ENCODE measurements at regions not wholly inside any gene's neighbourhood (a gene's known extent, or its start where the extent isn't known, plus 50 kb on each side); places are given as distances from the start of the nearest gene placed in this dataset.

DNA sequence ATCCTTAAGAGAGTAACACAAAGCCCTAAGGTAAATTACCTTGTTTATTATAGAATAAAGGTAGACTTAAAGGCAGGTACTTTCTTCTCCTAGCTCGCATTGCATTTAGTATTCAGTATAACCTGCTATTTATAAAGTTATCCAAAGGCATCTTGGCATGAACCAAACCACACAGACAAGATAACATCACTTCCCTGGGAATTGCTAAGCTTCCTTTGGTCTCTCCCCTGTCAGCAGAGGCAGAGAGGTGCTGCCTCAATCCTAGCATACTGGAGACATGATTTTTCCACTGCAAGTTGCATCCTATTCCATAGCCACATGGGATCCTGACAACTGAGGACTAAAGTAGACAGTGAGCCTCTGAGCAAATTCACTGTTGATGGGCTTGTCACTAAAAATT lies 101.7 kb upstream of the IL6 start:
- no peak for DNase-seq (ENCODE audit: low read depth, low spot score)

DNA sequence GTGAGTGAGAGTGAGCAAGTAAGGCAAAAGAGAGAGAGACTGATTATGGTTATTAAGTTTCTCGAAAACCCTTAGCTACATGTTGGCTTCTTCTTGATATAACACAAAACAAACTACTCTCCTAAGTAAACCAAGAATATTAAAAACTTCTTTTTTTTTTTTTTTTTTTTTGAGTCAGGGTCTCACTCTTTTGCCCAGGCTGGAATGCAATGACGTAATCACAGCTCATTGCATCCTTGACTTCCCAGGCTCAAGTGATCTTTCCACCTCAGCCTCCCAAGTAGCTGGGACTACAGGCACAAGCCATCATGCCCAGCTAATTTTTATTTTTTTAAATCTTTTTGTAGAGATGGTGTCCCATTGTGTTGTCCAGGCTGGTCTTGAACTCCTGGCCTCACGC lies 102.2 kb upstream of the IL6 start:
- DNase-seq (ENCODE audit: low read depth, low spot score): no peak

DNA sequence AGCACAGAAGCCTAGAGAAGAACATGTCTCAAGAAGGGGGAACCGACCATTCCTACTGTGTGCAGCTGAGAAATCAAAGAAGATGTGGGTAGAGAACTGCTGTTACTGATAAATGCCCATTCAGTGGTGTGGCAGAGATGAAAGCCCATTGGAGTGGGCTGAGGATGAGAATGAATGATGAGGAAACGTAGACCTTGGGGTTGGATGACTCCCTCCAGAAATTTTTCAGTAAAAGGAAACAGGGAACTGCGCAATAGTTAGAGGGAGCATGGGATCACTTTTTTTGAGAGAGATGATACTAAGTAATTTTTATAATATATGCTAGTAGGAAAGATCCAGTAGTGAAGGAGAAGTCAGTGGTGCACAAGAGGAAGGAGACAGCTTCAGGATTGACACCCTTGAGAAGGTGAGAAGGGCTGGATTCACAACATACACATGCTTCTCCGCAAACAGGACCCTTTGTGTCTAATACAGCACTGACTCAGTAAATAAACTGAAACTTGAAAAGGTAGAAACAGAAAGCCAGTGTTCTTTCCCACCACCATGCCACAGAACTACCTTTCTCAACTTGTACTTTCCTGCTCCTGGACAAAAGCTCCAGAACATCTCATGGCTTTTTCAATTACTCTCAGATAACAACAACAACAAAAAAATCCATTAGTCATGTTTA lies 104.7 kb upstream of the IL6 start:
- DNase-seq (ENCODE audit: low read depth, low spot score): no peak

DNA sequence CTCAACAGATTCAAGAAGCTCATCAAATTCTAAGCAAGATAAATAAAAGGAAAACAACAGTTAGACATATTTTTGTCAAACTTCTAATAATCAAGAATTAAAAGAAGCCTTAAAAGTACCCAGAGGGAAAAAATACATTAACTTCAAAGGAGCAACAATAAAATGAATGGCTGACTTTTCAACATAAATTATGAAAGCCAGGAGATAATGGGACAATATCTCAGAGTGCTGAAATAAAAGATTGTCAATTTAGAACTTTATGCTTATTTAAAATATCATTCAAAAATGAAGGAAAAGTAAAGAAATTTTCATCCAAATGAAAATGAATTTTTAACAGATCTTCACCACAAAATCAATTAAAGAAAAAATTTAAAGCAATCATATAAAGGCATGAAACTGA lies 108.5 kb upstream of the IL6 start:
- no peak for DNase-seq (ENCODE audit: low read depth, low spot score)

DNA sequence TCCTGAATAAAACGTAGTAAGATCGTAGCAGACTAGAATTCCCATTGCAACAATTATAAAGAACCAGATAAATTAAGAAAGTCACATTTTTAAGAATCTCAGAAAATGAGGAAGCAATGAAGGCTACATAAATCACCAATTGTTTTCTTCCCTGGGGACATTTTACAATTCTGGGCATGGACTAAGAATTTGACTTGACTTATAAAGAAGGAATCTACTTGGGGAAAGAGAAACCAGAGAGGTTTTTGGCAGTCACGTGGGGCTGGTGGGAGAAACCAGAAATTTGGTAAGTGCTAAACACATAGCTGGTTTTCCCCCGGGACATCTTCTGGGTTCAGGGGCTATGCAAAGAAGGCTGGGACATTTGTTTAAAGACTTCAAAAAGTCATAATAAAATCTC lies 109.8 kb upstream of the IL6 start:
- no peak for DNase-seq (ENCODE audit: low read depth, low spot score)

DNA sequence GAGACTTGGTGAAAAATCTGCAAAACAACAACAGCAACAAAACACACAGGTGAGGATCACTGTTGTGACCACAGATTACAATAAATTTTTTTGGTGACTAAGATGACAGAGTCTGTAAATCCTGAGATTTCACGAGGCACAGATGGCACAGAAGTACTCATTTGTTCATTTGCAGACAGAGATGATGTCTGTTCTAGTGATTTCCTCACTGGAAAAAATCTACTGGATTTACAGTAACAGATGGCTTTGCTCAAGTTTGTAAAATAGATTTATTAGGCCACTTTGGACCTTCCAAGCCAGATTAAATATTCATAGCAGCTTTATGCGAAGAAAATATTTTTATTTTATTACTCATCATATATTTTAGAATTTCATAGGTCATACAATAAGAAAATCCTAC lies 113.5 kb upstream of the IL6 start:
- no peak for DNase-seq (ENCODE audit: low read depth, low spot score)

DNA sequence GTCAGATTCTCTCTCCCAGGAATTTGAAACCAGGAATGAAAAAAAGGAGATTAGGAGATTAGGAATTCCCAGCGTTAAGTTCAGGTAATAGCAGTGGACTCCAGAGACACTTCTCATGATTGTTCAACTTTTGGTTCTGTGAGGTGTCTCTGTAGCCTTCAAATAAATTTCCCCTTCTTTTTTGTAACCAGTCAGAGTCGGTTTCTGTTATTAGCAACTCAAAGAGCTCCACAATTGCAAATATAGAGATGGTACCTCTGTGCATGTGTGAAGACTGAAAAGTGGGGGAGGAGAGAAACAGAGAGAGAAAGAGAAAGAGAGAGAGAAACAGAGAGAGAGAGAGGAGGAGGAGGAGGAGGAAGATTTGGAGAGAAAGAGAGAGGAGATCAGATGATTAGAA lies 112.8 kb upstream of the STEAP1B start:
- no peak for DNase-seq (ENCODE audit: low read depth, low spot score)

DNA sequence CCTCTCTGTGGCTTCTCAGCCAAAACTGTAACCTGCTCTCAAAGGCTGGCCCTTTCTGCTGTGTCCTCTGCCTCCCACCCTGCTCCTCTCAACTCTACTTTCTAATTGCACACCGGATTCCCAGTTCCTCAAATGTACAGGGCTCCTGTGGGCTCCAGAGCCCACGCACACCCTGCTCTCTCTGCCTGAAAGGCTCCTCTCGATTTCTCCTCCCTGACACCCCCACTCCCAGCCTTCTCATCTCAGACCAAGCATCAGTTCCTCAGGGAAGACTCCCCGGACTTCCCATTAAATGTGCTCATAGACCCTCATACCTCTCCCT lies 111.7 kb upstream of the STEAP1B start:
- DNase-seq (ENCODE audit: low read depth, low spot score): no peak

DNA sequence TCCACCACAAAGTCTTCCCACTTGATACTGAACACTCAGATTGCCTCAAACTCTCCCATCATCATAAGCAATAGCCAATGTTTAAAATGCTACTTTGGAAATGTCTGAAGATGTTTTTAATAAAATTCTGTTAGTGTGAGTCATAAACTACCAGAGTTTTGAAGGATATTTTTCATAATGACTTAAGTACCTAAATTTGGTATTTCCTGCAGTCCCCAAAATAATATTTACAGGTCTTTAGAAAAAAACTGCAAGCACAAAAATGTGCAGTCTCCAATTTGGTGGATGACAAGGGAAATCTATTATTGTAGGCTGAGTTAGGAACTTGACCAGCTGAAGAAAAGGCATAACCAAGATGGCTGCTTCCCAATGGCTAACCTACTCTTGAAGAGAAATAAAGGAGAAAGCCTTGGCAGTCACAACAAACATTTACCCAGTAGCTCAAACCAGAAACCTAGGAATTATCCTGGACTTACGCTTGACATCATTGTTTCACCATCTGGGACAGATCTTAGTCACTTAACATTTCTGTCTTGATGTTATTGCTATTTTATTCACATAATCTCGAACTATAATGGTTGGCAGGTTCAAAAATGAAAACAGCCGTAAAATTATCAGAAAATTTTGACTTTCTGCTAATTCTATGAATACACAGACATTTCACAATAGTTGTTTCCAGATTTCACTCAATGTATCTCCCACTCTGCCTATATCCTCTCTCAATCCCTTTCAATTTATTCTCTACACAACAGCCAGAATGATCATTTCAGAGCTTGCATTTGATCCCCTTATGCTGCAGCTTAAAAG lies 111.2 kb upstream of the STEAP1B start:
- no peak for DNase-seq (ENCODE audit: low read depth, low spot score)

DNA sequence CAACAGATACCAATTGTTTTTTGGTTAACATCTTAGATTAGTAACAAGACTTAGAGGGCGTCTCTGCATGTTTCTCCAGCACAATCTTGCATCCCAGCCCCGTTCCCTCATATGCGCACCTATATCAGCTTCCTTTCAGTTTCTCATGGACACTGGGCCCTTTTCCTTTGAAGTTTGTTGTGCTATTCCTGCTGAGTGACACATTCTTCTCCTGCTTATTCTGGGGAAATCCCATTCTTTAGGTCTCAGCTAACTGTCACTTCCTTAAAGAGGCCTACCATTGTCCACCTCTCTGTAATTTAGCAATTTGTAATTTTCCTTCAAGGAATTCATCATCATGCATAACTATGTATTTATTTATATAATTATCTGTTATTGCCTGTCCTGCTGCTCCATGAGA lies 110.3 kb upstream of the STEAP1B start:
- no peak for DNase-seq (ENCODE audit: low read depth, low spot score)

DNA sequence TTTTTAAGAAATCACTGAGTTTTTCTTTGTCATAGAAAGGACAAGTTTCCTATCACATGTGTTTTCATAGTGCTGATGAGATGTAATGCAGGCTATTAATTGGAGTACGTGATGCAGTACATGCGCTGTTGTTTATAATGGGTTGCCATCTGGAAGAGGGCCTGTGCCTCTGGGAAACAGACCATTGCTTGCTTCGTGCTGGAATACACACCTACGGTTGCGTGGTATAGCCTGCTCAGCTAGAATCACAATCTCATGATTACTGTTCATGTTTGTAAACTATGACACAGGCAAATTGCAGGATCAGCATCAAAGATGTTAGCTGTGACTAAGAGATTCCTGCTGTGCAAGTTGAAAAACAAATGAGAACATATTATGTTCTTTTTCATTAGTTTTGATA lies 107.2 kb upstream of the STEAP1B start:
- DNase-seq (ENCODE audit: low read depth, low spot score): no peak

DNA sequence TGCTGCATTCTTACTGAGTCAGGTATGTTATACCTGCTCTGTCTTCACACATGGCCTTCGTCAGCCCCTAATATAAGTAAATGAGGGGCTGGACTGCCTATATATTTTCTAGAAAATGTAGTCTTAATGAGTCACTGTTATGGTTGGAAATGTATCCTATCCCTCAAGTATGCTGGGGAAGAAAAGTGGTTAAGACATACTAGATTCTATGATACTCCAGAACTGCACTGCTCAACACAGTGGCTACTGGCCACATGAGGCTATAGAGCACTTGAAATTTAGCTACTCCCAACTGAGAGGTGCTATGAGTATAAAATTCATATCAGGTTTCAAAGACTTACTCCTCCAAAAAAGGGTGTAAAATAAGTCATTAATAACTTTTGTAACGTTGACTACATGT lies 104.3 kb upstream of the STEAP1B start:
- no peak for DNase-seq (ENCODE audit: low read depth, low spot score)

DNA sequence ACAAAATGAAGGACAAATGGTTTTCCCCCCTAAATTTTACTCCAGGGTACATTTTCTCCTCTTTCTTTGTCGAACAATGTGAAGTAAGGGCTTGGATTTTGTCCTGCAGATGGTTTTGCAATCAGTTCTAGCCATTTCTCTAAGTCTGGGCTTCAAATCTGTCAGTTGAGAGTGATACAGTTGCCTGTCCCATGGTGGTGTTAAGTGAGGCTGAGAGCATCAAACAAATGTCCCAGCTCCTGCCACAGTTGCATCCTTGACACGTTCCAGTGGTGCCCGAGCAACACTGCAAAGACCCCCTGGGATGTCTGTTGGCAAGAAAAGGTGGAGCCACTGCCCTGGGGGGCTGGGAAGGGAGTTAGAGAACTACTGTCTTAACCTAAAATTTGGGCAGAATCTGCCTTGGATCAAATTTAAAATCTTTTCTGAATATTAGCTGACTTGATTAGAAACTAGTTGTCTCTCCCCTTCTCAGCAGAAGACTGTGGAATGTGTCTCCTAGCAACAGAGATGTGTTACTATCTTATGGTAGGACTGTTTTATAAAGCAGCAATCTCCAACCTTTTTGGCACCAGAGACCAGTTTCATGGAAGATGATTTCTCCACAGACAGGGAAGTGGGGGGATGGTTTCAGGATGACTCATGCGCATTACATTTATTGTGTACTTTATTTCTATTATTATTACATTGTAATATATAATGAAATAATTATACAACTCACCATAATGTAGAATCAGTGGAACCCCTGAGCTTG lies 102.0 kb upstream of the STEAP1B start:
- no peak for DNase-seq (ENCODE audit: low read depth, low spot score)

DNA sequence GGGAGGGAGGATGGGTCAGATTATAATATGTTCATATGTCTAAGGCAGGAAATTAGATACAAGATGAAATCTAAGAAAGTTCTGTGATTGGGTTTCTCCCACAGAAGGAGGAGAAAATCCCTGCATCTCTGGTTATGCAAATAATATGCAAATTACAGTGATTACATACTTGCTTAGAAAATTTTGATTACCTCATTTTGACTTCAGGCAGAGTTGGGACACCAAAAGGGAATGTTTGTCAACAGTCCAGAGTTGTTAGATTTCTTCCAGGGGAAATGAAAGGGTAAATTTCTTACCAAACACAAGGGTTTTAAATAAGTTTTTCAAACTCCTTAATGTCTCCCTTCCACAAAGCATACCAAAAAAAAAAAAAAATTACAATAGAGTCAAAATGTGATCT lies 101.4 kb upstream of the STEAP1B start:
- no peak for DNase-seq (ENCODE audit: low read depth, low spot score)

DNA sequence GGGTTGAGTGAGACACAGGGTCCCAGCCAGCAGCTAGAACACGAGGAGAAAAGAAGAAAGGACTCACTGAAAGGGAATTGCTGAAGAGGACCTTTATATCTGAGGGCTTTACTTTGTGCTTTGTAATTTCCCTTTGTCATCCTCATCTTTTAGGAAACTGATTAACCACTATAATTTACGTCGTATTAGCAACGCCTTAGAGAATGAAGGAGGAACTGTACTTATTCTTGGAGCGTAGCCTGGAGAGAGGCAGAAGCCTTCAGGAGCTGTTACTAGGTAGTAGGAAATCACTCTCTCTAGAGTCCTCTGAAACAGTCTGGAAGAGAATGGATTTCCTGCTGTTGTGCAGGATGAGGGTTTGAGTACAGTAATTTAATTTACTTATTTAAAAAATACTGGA lies 101.0 kb upstream of the STEAP1B start:
- DNase-seq (ENCODE audit: low read depth, low spot score): no peak

DNA sequence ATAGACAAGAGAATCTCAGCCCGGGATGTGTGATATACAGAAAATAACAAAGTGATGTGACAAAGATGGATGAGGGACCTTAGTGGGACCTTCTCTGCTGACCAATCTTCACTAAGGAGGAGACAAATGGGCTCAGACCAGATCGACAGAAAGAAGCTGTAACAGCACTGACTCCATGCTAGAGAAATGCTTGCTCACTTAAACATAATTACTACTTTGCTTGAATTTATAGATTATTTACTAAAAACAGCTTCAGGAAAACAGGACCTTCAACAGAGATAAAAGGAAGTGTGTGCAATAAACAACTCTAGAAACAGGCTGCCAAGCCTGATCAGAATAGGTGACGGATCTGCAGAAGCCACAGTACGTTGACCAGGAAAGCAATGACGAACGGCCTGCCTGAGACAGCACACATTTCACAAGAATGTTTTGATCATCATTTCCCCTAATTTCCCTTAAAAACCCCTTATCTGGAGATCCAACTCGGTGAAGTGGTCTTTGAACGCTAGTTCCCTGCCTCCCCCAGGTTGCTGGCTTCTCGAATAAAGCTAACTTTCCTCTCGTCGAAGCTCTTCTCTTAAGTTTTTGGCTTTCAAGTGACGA lies 98.4 kb upstream of the STEAP1B start:
- DNase-seq (ENCODE audit: low read depth, low spot score): no peak

DNA sequence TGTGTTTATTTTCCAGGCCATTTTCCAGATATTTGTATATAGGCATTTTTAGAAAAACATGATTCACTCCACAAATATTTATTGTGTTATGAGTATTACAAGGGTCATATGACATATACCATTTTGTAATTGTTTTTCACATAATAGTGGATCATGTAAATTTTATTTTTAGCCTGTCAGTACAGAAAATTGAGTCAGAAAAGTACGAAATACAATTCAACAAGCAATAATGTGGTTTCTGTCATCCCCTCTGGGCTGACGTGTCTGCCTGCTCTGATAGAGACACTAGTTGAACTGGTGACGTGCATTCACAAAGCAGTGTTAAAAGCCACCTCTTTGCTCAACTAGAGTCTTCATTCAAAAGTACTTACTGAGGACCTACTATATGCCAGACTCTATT lies 97.9 kb upstream of the STEAP1B start:
- no peak for DNase-seq (ENCODE audit: low read depth, low spot score)

DNA sequence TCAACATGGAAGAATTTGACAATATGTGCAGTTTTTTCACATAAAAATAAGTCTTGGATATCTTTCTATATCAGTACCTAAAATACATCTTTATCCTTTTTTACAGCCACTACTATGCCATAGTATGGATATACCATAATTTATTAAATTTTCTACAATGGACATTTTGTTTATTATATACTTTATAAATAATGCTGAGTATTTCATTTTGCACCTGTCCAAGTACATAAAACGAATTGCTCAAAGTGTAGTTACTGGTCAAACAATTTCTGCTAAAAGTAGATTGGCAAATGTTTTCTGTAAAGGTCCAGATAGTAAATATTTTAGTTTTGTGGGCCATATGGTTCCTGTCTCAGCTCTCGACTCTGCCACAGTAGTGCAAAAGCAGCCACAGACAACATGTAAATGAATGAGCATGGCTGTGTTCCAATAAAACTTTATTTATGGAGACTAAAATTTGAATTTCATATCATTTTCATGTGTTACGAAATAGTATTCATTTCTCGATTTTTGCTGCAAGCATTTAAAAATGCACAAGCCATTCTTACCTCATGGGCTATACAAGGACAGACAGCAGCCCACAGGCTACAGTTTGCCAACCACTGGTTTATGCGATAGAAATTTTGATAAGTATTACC lies 96.9 kb upstream of the STEAP1B start:
- DNase-seq (ENCODE audit: low read depth, low spot score): no peak

DNA sequence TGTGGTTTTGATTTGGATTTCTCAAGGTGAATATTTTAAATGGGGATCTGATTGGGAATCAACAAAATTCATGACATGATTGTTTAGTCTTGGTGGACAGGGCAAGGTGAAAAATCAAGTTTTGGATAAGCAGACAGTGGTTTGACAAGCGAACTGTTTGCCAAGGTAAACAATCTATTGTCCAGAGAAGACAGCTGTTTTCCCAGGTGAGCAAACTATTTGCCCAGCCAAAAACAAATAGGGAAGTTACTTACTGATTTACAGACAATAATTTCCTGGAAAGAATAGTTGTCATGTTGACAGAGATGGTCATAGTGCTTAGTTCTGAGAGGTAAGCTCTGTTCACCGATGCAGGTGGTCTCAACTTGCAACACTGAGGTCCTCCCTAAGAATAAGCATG lies 94.0 kb upstream of the STEAP1B start:
- DNase-seq (ENCODE audit: low read depth, low spot score): no peak

DNA sequence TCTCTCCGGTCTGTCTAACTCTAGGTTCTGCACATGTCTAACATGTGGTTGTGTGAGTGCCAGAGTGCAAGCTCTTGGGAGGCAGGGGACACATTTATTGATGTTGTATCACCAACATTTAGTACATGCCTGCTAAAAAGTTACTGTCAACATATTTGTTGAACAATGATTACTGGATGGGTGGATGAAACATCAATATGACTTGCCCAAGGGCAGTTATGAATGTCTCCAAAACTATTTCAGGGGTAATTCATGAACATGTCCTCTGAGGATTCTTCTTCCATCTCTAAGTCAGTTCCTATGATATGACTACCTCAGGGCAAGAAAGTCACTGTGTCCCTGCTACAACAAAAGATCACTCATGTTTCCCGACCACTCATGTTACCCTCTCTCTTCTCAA lies 91.3 kb upstream of the STEAP1B start:
- DNase-seq (ENCODE audit: low read depth, low spot score): no peak

DNA sequence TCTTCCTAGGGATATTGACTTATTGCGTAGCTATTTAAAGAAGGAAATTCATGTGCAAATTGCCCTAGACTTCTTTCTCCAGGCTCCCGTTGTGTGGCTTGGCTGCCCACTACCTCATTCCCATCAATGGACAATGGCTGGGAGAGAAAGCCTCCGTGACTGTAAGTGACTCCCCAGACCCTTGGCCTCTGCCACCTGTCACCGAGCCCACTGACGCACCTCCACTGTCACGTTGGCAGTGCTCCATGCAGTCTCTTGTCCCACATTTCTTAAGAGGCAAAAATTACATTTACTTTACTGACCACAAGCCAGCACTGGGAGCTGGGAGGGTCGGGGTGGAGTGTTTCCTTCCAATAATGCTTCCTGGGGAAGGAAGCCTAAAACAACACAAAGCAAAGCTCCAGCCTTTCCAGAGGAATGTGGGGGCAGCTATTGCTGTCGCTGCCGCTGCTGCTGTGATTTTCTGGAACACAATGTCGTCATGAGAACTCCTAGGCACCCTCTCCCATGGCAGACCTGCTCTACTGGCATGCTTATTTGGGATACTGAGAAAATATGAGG lies 89.7 kb upstream of the STEAP1B start:
- DNase-seq (ENCODE audit: low read depth, low spot score): no peak

DNA sequence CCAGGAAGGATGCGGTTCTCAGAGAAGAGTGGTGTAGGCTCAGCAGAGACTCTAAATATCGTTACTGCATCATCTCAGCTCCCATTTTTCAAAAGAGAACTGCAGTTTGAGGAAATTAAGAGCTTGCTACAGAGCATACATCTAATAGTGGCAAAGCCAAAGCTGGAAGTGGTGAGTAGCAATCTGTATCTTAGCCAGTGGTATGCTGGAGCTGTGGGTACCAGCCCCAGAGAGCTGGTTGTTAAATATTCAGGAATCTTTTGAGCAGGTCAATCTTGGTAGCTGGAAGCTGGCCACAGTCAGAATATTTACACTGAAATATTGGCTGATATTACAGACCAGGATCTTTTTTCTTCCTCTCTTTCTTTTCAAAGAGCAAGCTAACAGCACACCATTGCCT lies 88.4 kb upstream of the STEAP1B start:
- DNase-seq (ENCODE audit: low read depth, low spot score): no peak
